ENCODE measurements at regions not wholly inside any gene's neighbourhood (a gene's known extent, or its start where the extent isn't known, plus 50 kb on each side); places are given as distances from the start of the nearest gene placed in this dataset.

DNA sequence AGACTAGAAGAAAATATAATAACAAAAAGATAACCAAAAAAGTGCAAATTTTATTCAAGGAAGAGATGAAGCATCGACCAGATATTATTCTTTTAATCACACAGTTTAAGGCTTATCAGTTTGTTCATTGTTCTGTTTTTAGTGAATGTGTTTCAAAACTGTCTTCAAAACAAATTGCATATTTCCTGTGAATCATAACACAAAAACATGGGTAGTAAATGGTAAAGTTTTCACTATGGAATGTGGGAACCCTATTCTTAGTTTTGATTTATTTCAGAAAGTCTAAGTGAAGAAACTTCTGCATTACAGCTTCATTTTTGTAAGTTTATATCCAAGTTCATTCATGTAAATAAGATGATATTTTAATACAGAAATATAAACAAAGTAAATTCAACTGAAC, 207.6 kb upstream of the LUZP2 start:
- TF ChIP-seq, protein P1, sequence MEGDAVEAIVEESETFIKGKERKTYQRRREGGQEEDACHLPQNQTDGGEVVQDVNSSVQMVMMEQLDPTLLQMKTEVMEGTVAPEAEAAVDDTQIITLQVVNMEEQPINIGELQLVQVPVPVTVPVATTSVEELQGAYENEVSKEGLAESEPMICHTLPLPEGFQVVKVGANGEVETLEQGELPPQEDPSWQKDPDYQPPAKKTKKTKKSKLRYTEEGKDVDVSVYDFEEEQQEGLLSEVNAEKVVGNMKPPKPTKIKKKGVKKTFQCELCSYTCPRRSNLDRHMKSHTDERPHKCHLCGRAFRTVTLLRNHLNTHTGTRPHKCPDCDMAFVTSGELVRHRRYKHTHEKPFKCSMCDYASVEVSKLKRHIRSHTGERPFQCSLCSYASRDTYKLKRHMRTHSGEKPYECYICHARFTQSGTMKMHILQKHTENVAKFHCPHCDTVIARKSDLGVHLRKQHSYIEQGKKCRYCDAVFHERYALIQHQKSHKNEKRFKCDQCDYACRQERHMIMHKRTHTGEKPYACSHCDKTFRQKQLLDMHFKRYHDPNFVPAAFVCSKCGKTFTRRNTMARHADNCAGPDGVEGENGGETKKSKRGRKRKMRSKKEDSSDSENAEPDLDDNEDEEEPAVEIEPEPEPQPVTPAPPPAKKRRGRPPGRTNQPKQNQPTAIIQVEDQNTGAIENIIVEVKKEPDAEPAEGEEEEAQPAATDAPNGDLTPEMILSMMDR (IDR thresholded peaks at IDR 0.05): no peak
- TF ChIP-seq POLR2AphosphoS5 (IDR thresholded peaks at IDR 0.05): no peak
- TF ChIP-seq POLR2A (IDR thresholded peaks at IDR 0.05): no peak
- no peak for TF ChIP-seq EP300 (IDR thresholded peaks at IDR 0.05)

All from suprapubic skin (tissue), 4 donors.